IPS-18a (cell line): ENCODE measurements at regions not wholly inside any gene's neighbourhood (a gene's known extent, or its start where the extent isn't known, plus 50 kb on each side); places are given as distances from the start of the nearest gene placed in this dataset.
"Not testable (repeated sequence)": the region's sequence is repeated elsewhere in the genome, so short reads cannot be mapped to it uniquely, and the experiment has no call there.

ENCODE experiments used
- H3K27ac ChIP-seq: one replicate; pipeline ENCODE4 v1.5.1; 2013; ENCODE audit warnings: low read length
- H3K27me3 ChIP-seq: one replicate; pipeline ENCODE4 v1.6.1; 2013; ENCODE audit warnings: mild to moderate bottlenecking, low read length; ENCODE audit not compliant: control insufficient read depth, insufficient read depth
- H3K36me3 ChIP-seq: one replicate; pipeline ENCODE4 v1.6.1; 2013; ENCODE audit warnings: low read depth, low read length; ENCODE audit not compliant: control insufficient read depth
- H3K4me1 ChIP-seq: one replicate; pipeline ENCODE4 v1.6.1; 2013; ENCODE audit warnings: low read depth, low read length; ENCODE audit not compliant: control insufficient read depth
- H3K4me3 ChIP-seq: one replicate; pipeline ENCODE4 v1.5.1; 2013; ENCODE audit warnings: low read length
- H3K9ac ChIP-seq: one replicate; pipeline ENCODE4 v1.6.1; 2013; ENCODE audit warnings: mild to moderate bottlenecking, low read length, moderate library complexity
- H3K9me3 ChIP-seq: one replicate; pipeline ENCODE4 v1.6.1; 2013; ENCODE audit warnings: low read depth, low read length; ENCODE audit not compliant: control insufficient read depth

DNA sequence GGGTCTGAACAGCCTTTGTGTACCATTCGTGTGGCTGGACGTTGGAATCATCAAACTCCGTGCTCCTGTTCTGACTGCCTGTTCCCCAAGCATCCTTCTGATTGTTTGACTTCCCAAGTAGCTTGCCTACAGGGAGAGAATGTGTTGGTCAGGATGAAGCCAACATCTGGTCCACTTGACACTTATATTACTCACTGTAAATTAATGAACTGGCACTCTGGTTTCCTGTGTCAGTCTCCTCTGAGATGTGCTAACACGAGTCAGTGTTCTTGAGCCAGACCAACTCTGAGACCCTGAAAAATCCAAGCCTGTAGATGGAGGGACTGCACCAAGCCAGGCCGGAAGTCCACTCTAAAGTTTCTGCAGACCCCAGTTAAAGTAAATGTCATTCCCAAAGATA lies 440.9 kb downstream of the ZNF516 start:
- no peak overlapping the region for H3K27ac ChIP-seq
- H3K9ac ChIP-seq, result no peak overlapping the region
- H3K27me3 ChIP-seq, result no peaks in the 10 kb centered on the region
- no peaks in the 10 kb centered on the region for H3K9me3 ChIP-seq
- no peaks in the 10 kb centered on the region for H3K4me1 ChIP-seq
- no peak overlapping the region for H3K4me3 ChIP-seq
- H3K36me3 ChIP-seq, result no peaks in the 10 kb centered on the region

DNA sequence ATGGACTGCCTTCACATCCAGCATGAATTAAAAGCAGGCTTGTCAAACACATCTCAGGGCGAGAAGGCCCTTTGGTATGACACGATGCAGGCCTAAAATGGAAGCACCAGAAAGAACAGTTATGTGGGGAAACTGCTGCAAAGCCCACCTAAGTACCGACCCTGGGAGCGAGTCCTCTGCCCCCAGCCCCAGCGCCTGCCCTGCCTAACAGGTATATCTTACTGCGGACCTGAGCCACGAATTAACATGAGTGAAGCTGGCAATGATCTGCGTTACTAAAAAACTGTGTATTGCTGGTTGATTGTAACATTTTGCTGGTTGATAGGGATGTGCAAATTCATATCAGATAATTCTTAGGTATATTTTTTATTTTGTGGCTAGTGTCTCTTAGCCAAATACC lies 441.5 kb downstream of the ZNF516 start:
- Histone ChIP-seq H3K4me3 (no peak overlapping the region), H3K36me3 (no peaks in the 10 kb centered on the region), H3K27ac (no peak overlapping the region), H3K9me3 (no peaks in the 10 kb centered on the region), H3K27me3 (no peaks in the 10 kb centered on the region), H3K4me1 (no peaks in the 10 kb centered on the region), H3K9ac (no peak overlapping the region)

- H3K9me3 ChIP-seq, result no peaks in the 10 kb centered on the region
- H3K4me1 ChIP-seq, result no peaks in the 10 kb centered on the region
- H3K27ac ChIP-seq, result no peak overlapping the region
- no peaks in the 10 kb centered on the region for H3K27me3 ChIP-seq
- H3K9ac ChIP-seq, result no peak overlapping the region
- H3K36me3 ChIP-seq, result no peaks in the 10 kb centered on the region
- H3K4me3 ChIP-seq, result no peak overlapping the region
These were observed 442.8 kb downstream of the ZNF516 start for GRCh38 chr18:76052227-76052595.

DNA sequence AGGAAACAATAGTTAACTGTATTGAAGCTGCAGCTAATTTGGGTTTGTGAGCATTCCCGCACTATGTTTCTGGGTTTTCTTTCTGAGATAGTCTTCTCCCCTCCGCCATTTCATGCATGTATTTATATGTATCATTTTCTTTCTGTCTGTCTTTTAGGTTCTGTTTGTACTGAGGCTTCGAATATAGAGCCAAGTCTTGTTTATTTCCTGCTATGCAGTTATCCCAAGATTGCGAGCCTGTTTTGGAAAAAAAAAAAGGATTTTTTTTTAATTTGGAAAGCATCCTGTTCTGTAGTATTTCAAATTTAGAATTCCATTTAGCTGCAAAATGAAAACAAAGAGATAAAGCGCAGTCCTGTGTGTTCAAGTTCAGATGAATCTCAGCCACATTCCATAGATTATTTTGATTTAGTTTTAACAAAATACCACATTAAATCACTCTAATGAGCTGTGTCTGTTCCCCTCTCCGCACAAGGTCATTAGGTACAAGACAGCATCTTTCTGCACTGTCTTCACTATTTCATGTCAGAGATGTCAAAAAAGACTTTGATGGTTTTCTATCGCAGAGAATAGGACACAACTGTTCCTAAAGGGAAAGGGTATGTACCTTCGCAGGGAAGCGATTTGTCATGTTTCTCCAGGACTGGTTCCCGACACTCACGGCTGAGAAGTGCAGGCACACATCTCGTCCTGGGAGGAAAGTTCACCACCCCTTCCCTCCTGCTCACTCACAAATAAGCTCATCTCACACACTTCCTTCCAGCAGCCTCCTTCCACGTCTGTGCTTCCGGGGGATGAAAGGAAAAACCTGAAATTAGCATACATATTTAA lies 443.4 kb downstream of the ZNF516 start:
- Histone ChIP-seq H3K9me3 (no peaks in the 10 kb centered on the region), H3K9ac (no peak overlapping the region), H3K27ac (no peak overlapping the region), H3K4me1 (no peaks in the 10 kb centered on the region), H3K27me3 (no peaks in the 10 kb centered on the region), H3K36me3 (no peaks in the 10 kb centered on the region), H3K4me3 (no peak overlapping the region)

DNA sequence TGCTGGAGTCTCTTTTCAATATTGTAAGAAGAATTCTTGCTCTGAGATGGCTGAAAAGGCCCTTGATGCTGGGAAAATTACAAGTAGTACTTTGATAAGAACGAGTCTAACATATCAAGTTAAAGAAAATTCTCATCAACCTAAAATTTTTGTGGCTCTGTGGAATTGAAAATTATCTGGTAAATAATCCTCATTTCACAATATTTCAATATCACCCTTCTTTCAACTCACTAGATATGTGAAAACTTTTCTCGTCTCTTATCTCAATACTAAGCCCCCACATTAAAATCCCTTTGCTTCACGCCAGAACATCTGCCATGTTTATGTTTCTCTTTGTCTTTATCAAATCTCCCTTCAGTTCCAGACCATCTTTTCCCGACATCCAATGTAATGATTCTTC lies 448.8 kb downstream of the ZNF516 start:
- Histone ChIP-seq H3K27me3 (no peaks in the 10 kb centered on the region), H3K27ac (no peak overlapping the region), H3K9me3 (no peaks in the 10 kb centered on the region), H3K9ac (no peak overlapping the region), H3K4me3 (no peak overlapping the region), H3K36me3 (no peaks in the 10 kb centered on the region), H3K4me1 (no peaks in the 10 kb centered on the region)

- Histone ChIP-seq H3K4me1 (no peaks in the 10 kb centered on the region), H3K9ac (no peak overlapping the region), H3K27me3 (no peaks in the 10 kb centered on the region), H3K9me3 (no peaks in the 10 kb centered on the region), H3K4me3 (no peak overlapping the region), H3K36me3 (no peaks in the 10 kb centered on the region), H3K27ac (no peak overlapping the region)
These were observed 452.5 kb downstream of the ZNF516 start for GRCh38 chr18:76042511-76042910.

GRCh38 chr18:76018210-76018609 lies 476.8 kb downstream of the ZNF516 start:
- Histone ChIP-seq H3K36me3 (no peaks in the 10 kb centered on the region), H3K4me1 (no peaks in the 10 kb centered on the region), H3K27me3 (no peaks in the 10 kb centered on the region)

DNA sequence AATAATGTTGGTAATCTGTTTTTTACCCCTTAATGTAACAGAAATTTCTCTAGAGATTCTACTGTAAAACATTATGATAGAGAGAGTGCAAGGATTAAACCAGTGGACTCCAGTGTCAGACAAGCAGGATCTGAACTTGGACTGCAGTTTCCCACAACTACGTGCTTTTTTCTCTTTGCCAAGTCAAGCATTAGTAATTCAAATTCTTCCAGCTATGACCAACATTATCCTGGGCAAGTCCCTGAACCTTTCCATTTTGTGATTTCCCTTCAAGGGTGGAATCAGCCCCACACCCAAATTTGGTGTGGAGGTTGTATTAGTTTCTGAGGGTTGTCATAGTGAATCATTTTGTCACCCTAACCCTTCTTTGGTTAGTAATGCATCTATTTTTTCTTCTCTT lies 482.0 kb downstream of the ZNF516 start:
- no peak overlapping the region for H3K4me3 ChIP-seq
- no peak overlapping the region for H3K9ac ChIP-seq
- no peaks in the 10 kb centered on the region for H3K27me3 ChIP-seq
- no peaks in the 10 kb centered on the region for H3K36me3 ChIP-seq
- H3K27ac ChIP-seq, result no peak overlapping the region
- no peaks in the 10 kb centered on the region for H3K4me1 ChIP-seq
- no peaks in the 10 kb centered on the region for H3K9me3 ChIP-seq

More at GRCh38 chr18:76018210-76018609, 476.8 kb downstream of the ZNF516 start:
- Histone ChIP-seq H3K9me3 (no peaks in the 10 kb centered on the region), H3K27ac (no peak overlapping the region), H3K4me3 (no peak overlapping the region), H3K9ac (no peak overlapping the region)

- H3K9ac ChIP-seq, result no peak overlapping the region
- H3K27ac ChIP-seq, result no peak overlapping the region
- H3K36me3 ChIP-seq, result no peaks in the 10 kb centered on the region
- H3K9me3 ChIP-seq, result no peaks in the 10 kb centered on the region
- no peaks in the 10 kb centered on the region for H3K4me1 ChIP-seq
- no peaks in the 10 kb centered on the region for H3K27me3 ChIP-seq
- no peak overlapping the region for H3K4me3 ChIP-seq
These were observed 489.3 kb downstream of the ZNF516 start for GRCh38 chr18:76005632-76006208.

DNA sequence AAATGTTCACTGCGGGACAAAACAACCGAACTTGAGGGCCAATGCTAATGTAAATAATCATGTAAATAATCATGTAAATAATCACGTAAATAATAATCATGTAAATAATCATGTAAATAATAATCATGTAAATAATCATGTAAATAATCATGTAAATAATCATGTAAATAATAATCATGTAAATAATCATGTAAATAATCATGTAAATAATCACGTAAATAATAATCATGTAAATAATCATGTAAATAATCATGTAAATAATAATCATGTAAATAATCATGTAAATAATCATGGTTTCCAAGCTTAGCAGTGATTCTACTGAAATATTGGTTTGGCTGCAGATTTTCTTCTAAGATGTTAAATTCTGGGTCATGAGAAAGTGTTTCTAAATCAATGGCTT lies 507.1 kb downstream of the ZNF516 start:
- not testable (repeated sequence) for H3K36me3 ChIP-seq, H3K9ac ChIP-seq, H3K9me3 ChIP-seq, H3K27ac ChIP-seq, H3K4me3 ChIP-seq, H3K27me3 ChIP-seq, H3K4me1 ChIP-seq

- Histone ChIP-seq H3K27me3 (no peaks in the 10 kb centered on the region), H3K9me3 (peaks cover 3% of the 10 kb centered on the region), H3K4me3 (no peak overlapping the region), H3K27ac (no peak overlapping the region), H3K36me3 (no peaks in the 10 kb centered on the region), H3K9ac (no peak overlapping the region), H3K4me1 (no peaks in the 10 kb centered on the region)
These were observed 510.2 kb downstream of the ZNF516 start for GRCh38 chr18:75984853-75985252.

DNA sequence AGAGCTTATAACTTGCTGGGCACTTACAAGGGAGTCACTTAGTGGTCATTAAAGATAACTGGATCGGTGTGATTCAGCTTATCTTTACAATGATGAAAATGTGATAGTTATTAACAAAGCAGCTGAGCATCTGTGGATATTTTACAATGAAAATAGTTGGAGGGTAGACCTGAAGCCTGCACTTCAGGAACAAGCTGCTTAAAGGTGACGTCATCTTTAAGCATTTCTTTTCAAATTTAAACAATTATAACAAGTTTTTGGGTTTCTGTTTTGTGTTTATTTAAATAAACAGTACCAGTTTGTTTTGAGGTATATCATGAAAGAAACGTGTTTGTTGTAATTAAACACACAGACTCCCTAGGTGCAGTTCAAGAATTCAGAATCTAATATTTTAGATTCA lies 513.9 kb downstream of the ZNF516 start:
- Histone ChIP-seq H3K27me3 (no peaks in the 10 kb centered on the region), H3K4me1 (no peaks in the 10 kb centered on the region), H3K4me3 (no peak overlapping the region), H3K9ac (no peak overlapping the region), H3K27ac (no peak overlapping the region), H3K9me3 (peaks cover 3% of the 10 kb centered on the region), H3K36me3 (no peaks in the 10 kb centered on the region)
